ENCODE measurements at regions not wholly inside any gene's neighbourhood (a gene's known extent, or its start where the extent isn't known, plus 50 kb on each side); places are given as distances from the start of the nearest gene placed in this dataset.

DNA sequence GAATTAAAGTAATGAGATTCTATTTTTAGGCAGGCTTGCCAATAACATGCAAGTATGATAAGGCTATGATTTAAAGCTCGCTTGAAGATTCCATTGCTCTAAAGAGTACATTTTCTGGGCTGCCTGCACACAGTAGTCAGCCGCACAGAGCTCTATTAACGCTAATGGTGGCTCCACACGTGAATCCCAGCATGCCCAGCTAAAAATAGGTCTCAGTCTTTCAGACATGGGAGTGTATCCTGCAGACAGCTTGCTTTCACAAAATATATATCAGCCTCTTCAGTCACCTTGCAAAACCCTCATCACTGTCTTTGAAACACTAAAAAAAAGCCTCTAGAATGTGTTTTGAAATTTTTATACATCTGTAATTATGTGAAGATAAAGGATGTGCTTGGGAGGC, 418.1 kb downstream of the MTX2 start:
- no peak for TF ChIP-seq EGR1 (IDR thresholded peaks at IDR 0.05)
- no peak for TF ChIP-seq EP300 (IDR thresholded peaks at IDR 0.05; ENCODE audit: borderline replicate concordance)
- TF ChIP-seq CREB1 (IDR thresholded peaks at IDR 0.05; ENCODE audit: low read depth), result no peak
- no peak for TF ChIP-seq TAF1 (IDR thresholded peaks at IDR 0.05; ENCODE audit: low read depth)
- TF ChIP-seq, protein P1, sequence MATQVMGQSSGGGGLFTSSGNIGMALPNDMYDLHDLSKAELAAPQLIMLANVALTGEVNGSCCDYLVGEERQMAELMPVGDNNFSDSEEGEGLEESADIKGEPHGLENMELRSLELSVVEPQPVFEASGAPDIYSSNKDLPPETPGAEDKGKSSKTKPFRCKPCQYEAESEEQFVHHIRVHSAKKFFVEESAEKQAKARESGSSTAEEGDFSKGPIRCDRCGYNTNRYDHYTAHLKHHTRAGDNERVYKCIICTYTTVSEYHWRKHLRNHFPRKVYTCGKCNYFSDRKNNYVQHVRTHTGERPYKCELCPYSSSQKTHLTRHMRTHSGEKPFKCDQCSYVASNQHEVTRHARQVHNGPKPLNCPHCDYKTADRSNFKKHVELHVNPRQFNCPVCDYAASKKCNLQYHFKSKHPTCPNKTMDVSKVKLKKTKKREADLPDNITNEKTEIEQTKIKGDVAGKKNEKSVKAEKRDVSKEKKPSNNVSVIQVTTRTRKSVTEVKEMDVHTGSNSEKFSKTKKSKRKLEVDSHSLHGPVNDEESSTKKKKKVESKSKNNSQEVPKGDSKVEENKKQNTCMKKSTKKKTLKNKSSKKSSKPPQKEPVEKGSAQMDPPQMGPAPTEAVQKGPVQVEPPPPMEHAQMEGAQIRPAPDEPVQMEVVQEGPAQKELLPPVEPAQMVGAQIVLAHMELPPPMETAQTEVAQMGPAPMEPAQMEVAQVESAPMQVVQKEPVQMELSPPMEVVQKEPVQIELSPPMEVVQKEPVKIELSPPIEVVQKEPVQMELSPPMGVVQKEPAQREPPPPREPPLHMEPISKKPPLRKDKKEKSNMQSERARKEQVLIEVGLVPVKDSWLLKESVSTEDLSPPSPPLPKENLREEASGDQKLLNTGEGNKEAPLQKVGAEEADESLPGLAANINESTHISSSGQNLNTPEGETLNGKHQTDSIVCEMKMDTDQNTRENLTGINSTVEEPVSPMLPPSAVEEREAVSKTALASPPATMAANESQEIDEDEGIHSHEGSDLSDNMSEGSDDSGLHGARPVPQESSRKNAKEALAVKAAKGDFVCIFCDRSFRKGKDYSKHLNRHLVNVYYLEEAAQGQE (IDR thresholded peaks at IDR 0.05; ENCODE audit: low read depth), result no peak
- no peak for TF ChIP-seq MAX (IDR thresholded peaks at IDR 0.05)
- TF ChIP-seq RAD21 (IDR thresholded peaks at IDR 0.05; ENCODE audit: low read depth), result no peak
- no peak for TF ChIP-seq YY1 (IDR thresholded peaks at IDR 0.05; ENCODE audit: low read depth)
- TF ChIP-seq TEAD4 (IDR thresholded peaks at IDR 0.05), result no peak
- no peak for TF ChIP-seq NFIC (IDR thresholded peaks at IDR 0.05)
- TF ChIP-seq ZBTB7A (IDR thresholded peaks at IDR 0.05; ENCODE audit: low read depth), result no peak
- TF ChIP-seq TCF12 (IDR thresholded peaks at IDR 0.05; ENCODE audit: low read depth), result no peak
- no peak for TF ChIP-seq CEBPB (IDR thresholded peaks at IDR 0.05)
- TF ChIP-seq FOXM1 (IDR thresholded peaks at IDR 0.05; ENCODE audit: borderline replicate concordance, low read depth), result no peak
- TF ChIP-seq USF1 (IDR thresholded peaks at IDR 0.05), result no peak

DNA sequence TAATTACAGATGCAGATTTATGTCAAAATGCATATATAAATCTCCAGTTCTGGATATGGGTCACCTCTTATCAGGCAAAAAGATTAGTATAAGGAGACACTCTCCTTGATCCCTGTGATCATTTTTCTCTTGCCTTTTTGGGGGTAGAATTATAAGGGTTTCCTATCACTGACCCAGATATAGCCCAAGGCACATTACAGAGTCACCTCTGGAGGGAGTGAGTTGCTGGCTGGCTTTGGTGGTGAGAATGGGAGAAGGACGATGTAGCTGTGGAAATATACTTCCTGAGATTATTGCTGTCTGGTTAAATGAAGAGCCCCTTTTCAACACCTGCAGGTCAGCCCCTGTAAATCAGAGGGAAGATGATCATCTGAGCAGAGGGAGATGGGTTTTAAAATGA, 418.7 kb downstream of the MTX2 start:
- TF ChIP-seq CEBPB (IDR thresholded peaks at IDR 0.05) (no peak), FOXM1 (IDR thresholded peaks at IDR 0.05; ENCODE audit: borderline replicate concordance, low read depth) (no peak), TCF12 (IDR thresholded peaks at IDR 0.05; ENCODE audit: low read depth) (no peak), RAD21 (IDR thresholded peaks at IDR 0.05; ENCODE audit: low read depth) (no peak), ZBTB7A (IDR thresholded peaks at IDR 0.05; ENCODE audit: low read depth) (no peak), USF1 (IDR thresholded peaks at IDR 0.05) (no peak), CREB1 (IDR thresholded peaks at IDR 0.05; ENCODE audit: low read depth) (no peak), MAX (IDR thresholded peaks at IDR 0.05) (no peak), EP300 (IDR thresholded peaks at IDR 0.05; ENCODE audit: borderline replicate concordance) (no peak), YY1 (IDR thresholded peaks at IDR 0.05; ENCODE audit: low read depth) (no peak), TAF1 (IDR thresholded peaks at IDR 0.05; ENCODE audit: low read depth) (no peak), NFIC (IDR thresholded peaks at IDR 0.05) (no peak), TEAD4 (IDR thresholded peaks at IDR 0.05) (no peak), EGR1 (IDR thresholded peaks at IDR 0.05) (no peak)
- TF ChIP-seq, protein P1 (IDR thresholded peaks at IDR 0.05; ENCODE audit: low read depth), result no peak

DNA sequence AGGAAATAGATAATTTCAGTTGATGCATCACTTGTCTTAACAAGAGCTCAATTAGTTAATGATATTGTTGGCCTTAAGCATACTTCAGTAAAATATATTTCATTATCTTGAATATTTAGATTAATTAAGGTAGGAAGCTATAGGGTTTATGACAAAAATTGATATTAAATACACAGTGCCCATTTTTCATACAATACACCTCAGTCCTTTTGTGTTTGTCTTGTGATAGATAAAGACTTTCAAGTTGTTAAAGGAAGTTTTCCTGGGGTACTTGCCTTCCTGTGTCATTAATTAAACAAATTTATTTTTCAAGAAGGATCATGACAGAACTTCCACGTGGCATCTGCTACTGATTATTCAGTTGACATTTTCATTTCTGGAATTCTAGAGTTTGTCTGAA, 420.5 kb downstream of the MTX2 start:
- TF ChIP-seq YY1 (IDR thresholded peaks at IDR 0.05; ENCODE audit: low read depth) (no peak), TCF12 (IDR thresholded peaks at IDR 0.05; ENCODE audit: low read depth) (no peak), EGR1 (IDR thresholded peaks at IDR 0.05) (no peak), CREB1 (IDR thresholded peaks at IDR 0.05; ENCODE audit: low read depth) (no peak)
- TF ChIP-seq, protein P1 (IDR thresholded peaks at IDR 0.05; ENCODE audit: low read depth), result no peak

- TF ChIP-seq FOXM1 (IDR thresholded peaks at IDR 0.05; ENCODE audit: borderline replicate concordance, low read depth), result no peak
- TF ChIP-seq EGR1 (IDR thresholded peaks at IDR 0.05), result no peak
- no peak for TF ChIP-seq USF1 (IDR thresholded peaks at IDR 0.05)
- no peak for TF ChIP-seq TAF1 (IDR thresholded peaks at IDR 0.05; ENCODE audit: low read depth)
- TF ChIP-seq ZBTB7A (IDR thresholded peaks at IDR 0.05; ENCODE audit: low read depth), result no peak
- no peak for TF ChIP-seq TCF12 (IDR thresholded peaks at IDR 0.05; ENCODE audit: low read depth)
- no peak for TF ChIP-seq EP300 (IDR thresholded peaks at IDR 0.05; ENCODE audit: borderline replicate concordance)
- TF ChIP-seq YY1 (IDR thresholded peaks at IDR 0.05; ENCODE audit: low read depth), result no peak
- TF ChIP-seq, protein P1 (IDR thresholded peaks at IDR 0.05; ENCODE audit: low read depth), result no peak
- TF ChIP-seq NFIC (IDR thresholded peaks at IDR 0.05), result no peak
- no peak for TF ChIP-seq RAD21 (IDR thresholded peaks at IDR 0.05; ENCODE audit: low read depth)
- no peak for TF ChIP-seq CREB1 (IDR thresholded peaks at IDR 0.05; ENCODE audit: low read depth)
Measured at GRCh38 chr2:176691471-176691870, 422.2 kb downstream of the MTX2 start.
